ENCODE measurements at regions not wholly inside any gene's neighbourhood (a gene's known extent, or its start where the extent isn't known, plus 50 kb on each side); places are given as distances from the start of the nearest gene placed in this dataset.

- peak; percentile 93 for DNase-seq
Observed at GRCh38 chr6:43948527-43949485, 178.4 kb downstream of the MRPL14 start.

- no peak for DNase-seq
Observed at GRCh38 chr6:43947860-43948259, 177.8 kb downstream of the VEGFA start.

- no peak for DNase-seq
Observed at GRCh38 chr6:43946641-43947363, 176.8 kb downstream of the VEGFA start.

GRCh38 chr6:43945768-43946080 lies 175.7 kb downstream of the VEGFA start:
- DNase-seq: no peak

GRCh38 chr6:43944908-43945767 lies 175.1 kb downstream of the VEGFA start:
- DNase-seq: peak; percentile 68

DNA sequence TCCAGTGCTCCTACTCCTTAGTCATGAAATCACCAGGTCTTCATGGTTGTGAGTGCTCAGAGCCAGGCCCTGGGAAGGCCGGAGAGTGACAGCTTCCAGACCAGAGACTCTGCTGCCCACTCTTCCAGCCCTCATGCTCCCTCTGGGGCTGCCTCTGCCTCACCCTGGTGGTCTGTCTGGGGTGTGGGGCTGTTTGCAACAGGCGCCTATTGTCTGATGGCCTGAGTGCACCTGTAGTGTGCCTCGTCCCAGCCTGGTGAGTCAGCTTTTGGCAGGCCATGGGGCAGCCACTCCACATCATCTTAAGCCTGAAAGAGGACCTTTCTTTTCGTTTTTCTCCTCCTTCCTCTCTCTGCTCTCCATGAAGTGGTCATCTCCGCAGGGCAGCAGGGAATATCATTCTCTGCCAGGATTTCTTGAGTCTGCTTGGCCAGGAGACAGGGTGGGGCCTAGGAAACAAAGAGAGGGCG lies 173.8 kb downstream of the VEGFA start:
- no peak for DNase-seq

DNA sequence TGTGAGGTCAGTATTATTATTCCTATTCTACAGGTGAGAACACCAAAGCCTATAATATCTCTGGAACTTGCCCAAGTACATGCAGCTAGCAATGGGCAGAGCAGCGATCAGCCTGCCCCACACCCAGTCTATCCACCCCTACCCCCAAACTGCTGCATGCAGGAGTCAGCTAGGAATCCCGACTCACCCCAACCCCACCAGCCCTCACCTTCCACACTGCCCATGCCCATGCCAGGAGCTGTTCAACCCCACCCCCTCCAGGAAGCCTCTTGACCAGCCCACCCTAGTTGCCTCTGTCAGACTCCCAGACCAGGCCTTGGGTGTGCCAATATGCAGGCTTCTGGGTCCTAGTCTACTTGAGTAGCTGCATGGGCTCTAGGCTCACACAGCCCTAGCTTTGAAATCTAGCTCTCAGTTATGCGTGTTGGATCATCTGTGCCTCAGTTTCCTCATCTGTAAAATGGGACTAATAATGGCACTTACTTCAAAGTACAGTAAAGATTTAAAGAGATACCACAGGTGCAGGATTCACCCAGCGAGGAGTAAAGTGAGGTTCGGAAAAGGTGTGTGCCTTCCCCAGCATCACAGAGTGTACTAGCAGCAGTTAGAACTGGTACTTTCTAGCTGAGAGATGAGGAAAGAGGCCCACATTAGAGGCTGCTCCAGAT lies 173.2 kb downstream of the VEGFA start:
- DNase-seq: no peak

DNA sequence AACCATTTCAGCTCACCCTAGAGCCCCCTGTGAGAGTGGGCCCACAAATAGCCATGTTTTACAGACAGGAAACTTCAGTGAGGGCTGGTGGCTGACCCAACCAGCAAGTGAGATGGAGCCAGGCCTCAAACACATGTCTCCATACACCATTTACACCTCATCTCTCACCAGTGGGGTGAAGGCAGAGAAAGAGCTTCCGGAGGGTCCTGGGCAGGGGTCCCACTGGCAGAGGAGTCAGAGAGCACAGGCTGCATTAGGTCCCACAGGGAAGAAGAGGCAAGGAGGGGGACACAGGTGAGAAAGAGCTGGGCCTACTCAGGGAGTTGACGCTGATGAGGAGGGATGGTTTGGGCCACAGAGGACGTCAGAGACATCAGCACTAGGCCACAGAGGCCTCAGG lies 172.6 kb downstream of the VEGFA start:
- DNase-seq: no peak

DNA sequence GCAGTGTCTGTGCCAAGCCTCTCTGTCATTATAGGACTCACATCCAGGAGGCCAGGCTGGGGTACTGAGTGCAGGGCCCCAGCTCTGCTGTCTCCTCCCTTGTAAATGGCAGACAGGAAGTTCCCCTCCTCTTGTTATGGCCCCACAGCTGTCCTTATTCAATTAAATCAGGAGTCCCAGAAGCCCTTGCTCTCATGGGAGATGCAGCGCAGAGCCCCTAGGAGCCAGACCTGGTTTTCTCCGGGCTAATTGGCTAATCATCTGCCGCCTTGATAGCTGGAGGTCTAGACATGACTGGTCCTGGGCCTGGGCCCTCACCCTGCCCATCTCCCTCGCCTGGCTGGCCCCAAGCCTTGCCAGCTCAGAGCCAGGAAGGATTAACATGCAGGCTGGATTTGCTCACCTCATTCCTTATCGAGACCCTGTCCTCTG lies 172.0 kb downstream of the VEGFA start:
- DNase-seq: no peak

- DNase-seq: no peak
Observed at GRCh38 chr6:43941174-43941573, 171.2 kb downstream of the VEGFA start.

- no peak for DNase-seq
Observed at GRCh38 chr6:43940393-43941087, 170.5 kb downstream of the VEGFA start.

- DNase-seq: no peak
Observed at GRCh38 chr6:43940071-43940392, 170.0 kb downstream of the VEGFA start.

GRCh38 chr6:43939281-43940070 lies 169.5 kb downstream of the VEGFA start:
- no peak for DNase-seq

- no peak for DNase-seq
Observed at GRCh38 chr6:43938178-43939105, 168.4 kb downstream of the VEGFA start.

GRCh38 chr6:43937236-43938177 lies 167.5 kb downstream of the VEGFA start:
- DNase-seq: no peak

DNA sequence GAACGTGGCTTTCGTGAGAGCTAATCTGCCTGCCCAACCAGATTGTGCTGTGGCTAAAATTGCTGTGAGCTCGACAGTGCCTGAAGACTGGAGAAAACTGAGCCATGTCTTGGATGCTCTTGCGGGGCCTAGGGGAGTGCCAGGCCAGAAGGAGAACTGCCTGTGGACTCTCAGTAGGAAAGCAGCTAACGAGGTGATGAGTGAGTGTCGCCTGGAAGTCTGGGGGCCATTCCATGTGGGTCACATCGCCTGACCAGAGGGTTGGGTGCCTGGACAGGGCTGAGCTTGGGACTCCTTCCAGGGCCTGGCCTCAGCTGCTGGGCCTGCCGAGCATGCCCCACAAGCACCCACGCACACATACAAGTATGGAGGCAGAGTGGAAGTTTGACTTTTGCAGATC lies 166.5 kb downstream of the VEGFA start:
- no peak for DNase-seq

DNA sequence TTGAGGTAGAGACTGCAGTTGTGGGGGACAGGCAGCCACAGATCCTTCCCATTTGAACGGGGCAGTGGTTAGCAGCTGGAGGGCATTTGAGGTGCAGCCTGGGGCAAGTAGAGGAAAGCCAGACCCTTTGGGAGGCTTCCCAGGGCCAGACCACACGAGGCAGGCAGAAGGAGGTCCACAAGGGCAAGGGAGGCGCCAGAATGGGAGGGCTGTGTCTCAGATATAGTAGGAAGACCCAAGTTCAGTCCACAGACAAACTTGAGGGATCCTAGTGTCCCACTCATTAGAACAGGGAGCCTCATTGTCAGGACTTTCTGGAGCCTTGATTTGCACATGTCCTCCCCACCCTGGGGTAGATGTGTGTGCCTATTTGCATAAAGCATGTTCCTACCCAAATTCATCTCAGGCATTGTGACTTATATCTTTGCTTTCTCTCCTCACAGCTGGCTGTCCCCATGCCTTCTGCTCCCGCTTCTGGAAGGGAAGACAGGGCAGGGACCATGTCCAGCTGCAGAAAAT lies 166.0 kb downstream of the VEGFA start:
- DNase-seq: no peak

Measured in fibroblast of skin of scalp (primary cell).